Keratinocyte (primary cell): ENCODE measurements at regions not wholly inside any gene's neighbourhood (a gene's known extent, or its start where the extent isn't known, plus 50 kb on each side); places are given as distances from the start of the nearest gene placed in this dataset.
"Not testable (repeated sequence)": the region's sequence is repeated elsewhere in the genome, so short reads cannot be mapped to it uniquely, and the experiment has no call there.

Experiments
- DNase-seq: peaks from one replicate; pipeline ENCODE4 v3.0.0-alpha.2; 2011; ENCODE audit warnings: low read depth, missing footprints, low spot score
- FAIRE-seq: peaks from 2 replicates; lab custom pipeline; 2011; peaks lifted over from hg19 to GRCh38; lab: Jason Lieb, UNC
- H2AFZ ChIP-seq: 2 replicates; pipeline ENCODE4 v1.6.0; 2012; ENCODE audit warnings: low read length, control low read depth, inconsistent platforms; ENCODE audit not compliant: control insufficient read depth
- H3K27ac ChIP-seq: 2 replicates; pipeline ENCODE4 v1.5.1; 2011; ENCODE audit warnings: low read length; ENCODE audit not compliant: control insufficient read depth, insufficient read depth
- H3K27me3 ChIP-seq: 3 replicates; pipeline ENCODE4 v1.6.0; 2011; ENCODE audit warnings: low read length; ENCODE audit not compliant: control insufficient read depth, insufficient read depth; ENCODE audit errors: extremely low read depth
- H3K36me3 ChIP-seq, 2 experiments: 2 replicates in 1 of 2; 3 replicates in 1 of 2; pipeline ENCODE4 v1.5.1; 2011; ENCODE audit warnings: low read length in 2 of 2, mild to moderate bottlenecking in 1 of 2; ENCODE audit not compliant: control insufficient read depth in 2 of 2, insufficient read depth in 2 of 2; ENCODE audit errors: extremely low read depth in 1 of 2
- H3K4me1 ChIP-seq: 3 replicates; pipeline ENCODE4 v1.5.1; 2011; ENCODE audit warnings: low read length; ENCODE audit not compliant: control insufficient read depth, insufficient read depth; ENCODE audit errors: extremely low read depth
- H3K4me2 ChIP-seq: 3 replicates; pipeline ENCODE4 v1.6.0; 2011; ENCODE audit warnings: low read depth, low read length; ENCODE audit not compliant: control insufficient read depth, insufficient read depth; ENCODE audit errors: extremely low read depth
- H3K4me3 ChIP-seq, 3 experiments: fragments of 200-600 bp in 1 of 3; sonication (generic) in 1 of 3; 2 replicates in 2 of 3; 3 replicates in 1 of 3; pipeline ENCODE4 v1.5.1; 2011 to 2016; ENCODE audit warnings: low read length in 3 of 3, mild to moderate bottlenecking in 3 of 3, control low read depth in 2 of 3, inconsistent platforms in 1 of 3, low read depth in 1 of 3, mixed read lengths in 1 of 3, mixed run types in 1 of 3, moderate library complexity in 1 of 3; ENCODE audit not compliant: control insufficient read depth in 2 of 3, insufficient read depth in 2 of 3; ENCODE audit errors: extremely low read depth in 1 of 3
- H3K79me2 ChIP-seq: 2 replicates; pipeline ENCODE4 v1.6.0; 2012; ENCODE audit warnings: low read length; ENCODE audit not compliant: control insufficient read depth, insufficient read depth
- H3K9ac ChIP-seq: 3 replicates; pipeline ENCODE4 v1.6.0; 2011; ENCODE audit warnings: low read length; ENCODE audit not compliant: control insufficient read depth, insufficient read depth; ENCODE audit errors: extremely low read depth
- H3K9me1 ChIP-seq: 3 replicates; pipeline ENCODE4 v1.6.0; 2011; ENCODE audit warnings: low read length; ENCODE audit not compliant: control insufficient read depth, insufficient read depth; ENCODE audit errors: extremely low read depth
- H3K9me3 ChIP-seq: 2 replicates; pipeline ENCODE4 v1.5.1; 2012; ENCODE audit warnings: low read depth, low read length; ENCODE audit not compliant: control insufficient read depth
- H4K20me1 ChIP-seq: 3 replicates; pipeline ENCODE4 v1.6.0; 2011; ENCODE audit warnings: low read length; ENCODE audit not compliant: control insufficient read depth, insufficient read depth; ENCODE audit errors: extremely low read depth
- CTCF ChIP-seq, 3 experiments: IDR thresholded peaks in 1 of 3; conservative IDR thresholded peaks in 1 of 3; optimal IDR thresholded peaks in 1 of 3; 2 replicates in 2 of 3; 3 replicates in 1 of 3; pipeline versions ENCODE3 to v1.5.1; 2011; ENCODE audit warnings: low read length in 3 of 3, mild to moderate bottlenecking in 3 of 3, moderate library complexity in 2 of 3, control low read depth in 1 of 3, inconsistent platforms in 1 of 3; ENCODE audit not compliant: insufficient read depth in 2 of 3; ENCODE audit errors: extremely low read depth in 1 of 3
- EZH2 ChIP-seq: IDR thresholded peaks from one replicate; pipeline ENCODE4 v1.6.1; 2012; ENCODE audit warnings: inconsistent platforms, mild to moderate bottlenecking, low read length, moderate library complexity
- dilution Hi-C: fragments of 300-500 bp; cut with MboI; formaldehyde crosslinking; loops from one replicate; pipeline ENCODE4 v1.7.0; 2020; ENCODE audit warnings: low sequenced_read_pairs; ENCODE audit not compliant: extremely low pct_ligation_motif_present

GRCh38 chr13:63446329-63446728, 2030.7 kb upstream of the PCDH20 start:
- no peak overlapping the region for H3K4me3 ChIP-seq
- no peak for FAIRE-seq
- H3K9me1 ChIP-seq = no peaks in the 10 kb centered on the region

GRCh38 chr13:63444225-63444624, 2028.6 kb upstream of the PCDH20 start:
- H3K36me3 ChIP-seq, DNase-seq, H3K79me2 ChIP-seq, H3K27ac ChIP-seq, H2AFZ ChIP-seq, H3K9me3 ChIP-seq, H3K4me3 ChIP-seq, FAIRE-seq, H3K9me1 ChIP-seq, H4K20me1 ChIP-seq, H3K27me3 ChIP-seq, H3K4me1 ChIP-seq, H3K9ac ChIP-seq, H3K4me2 ChIP-seq, dilution Hi-C loops: not testable (repeated sequence)

More at GRCh38 chr13:63446329-63446728, 2030.7 kb upstream of the PCDH20 start:
- no peaks in the 10 kb centered on the region for H4K20me1 ChIP-seq
- no peaks in the 10 kb centered on the region for H3K36me3 ChIP-seq
- H3K9ac ChIP-seq = no peak overlapping the region
- DNase-seq = no peak
- no peaks in the 10 kb centered on the region for H3K9me3 ChIP-seq
- H3K4me2 ChIP-seq = no peak overlapping the region
- no peak overlapping the region for H2AFZ ChIP-seq
- dilution Hi-C loops = no loop called here
- no peaks in the 10 kb centered on the region for H3K27me3 ChIP-seq
- no peak overlapping the region for H3K27ac ChIP-seq
- no peaks in the 10 kb centered on the region for H3K4me1 ChIP-seq
- no peaks in the 10 kb centered on the region for H3K79me2 ChIP-seq
- TF ChIP-seq EZH2 (no peak), CTCF (optimal IDR thresholded peaks at IDR 0.05 in 1 of 3, IDR thresholded peaks at IDR 0.05 in 1 of 3, conservative IDR thresholded peaks at IDR 0.05 in 1 of 3; ENCODE audit: extremely low read depth in 1 of 3, insufficient read depth in 2 of 3, low read length in 3 of 3) (no peak)

GRCh38 chr13:63438951-63439350, 2023.3 kb upstream of the PCDH20 start:
- no peaks in the 10 kb centered on the region for H3K36me3 ChIP-seq
- H3K4me1 ChIP-seq = no peaks in the 10 kb centered on the region
- no peak overlapping the region for H3K9ac ChIP-seq
- DNase-seq (no peak), FAIRE-seq (no peak)
- dilution Hi-C loops = no loop called here
- no peak overlapping the region for H3K4me2 ChIP-seq
- TF ChIP-seq CTCF (optimal IDR thresholded peaks at IDR 0.05 in 1 of 3, IDR thresholded peaks at IDR 0.05 in 1 of 3, conservative IDR thresholded peaks at IDR 0.05 in 1 of 3; ENCODE audit: extremely low read depth in 1 of 3, insufficient read depth in 2 of 3, low read length in 3 of 3) (no peak), EZH2 (no peak)
- no peak overlapping the region for H2AFZ ChIP-seq
- H3K79me2 ChIP-seq = no peaks in the 10 kb centered on the region
- no peaks in the 10 kb centered on the region for H4K20me1 ChIP-seq
- no peak overlapping the region for H3K4me3 ChIP-seq
- H3K9me3 ChIP-seq = peaks cover 2% of the 10 kb centered on the region
- no peaks in the 10 kb centered on the region for H3K9me1 ChIP-seq
- H3K27me3 ChIP-seq = no peaks in the 10 kb centered on the region
- no peak overlapping the region for H3K27ac ChIP-seq
